Mesodermal cell (in vitro differentiated cells): ENCODE measurements at regions not wholly inside any gene's neighbourhood (a gene's known extent, or its start where the extent isn't known, plus 50 kb on each side); places are given as distances from the start of the nearest gene placed in this dataset.

Source experiments
- H3K27ac ChIP-seq: 2 replicates; pipeline ENCODE4 v1.7.0; 2013; ENCODE audit warnings: mild to moderate bottlenecking, low read depth, low read length, moderate library complexity; ENCODE audit not compliant: severe bottlenecking
- H3K36me3 ChIP-seq: 2 replicates; pipeline ENCODE4 v1.7.1; 2013; ENCODE audit warnings: mild to moderate bottlenecking, low read length, moderate library complexity; ENCODE audit not compliant: control insufficient read depth, insufficient read depth
- H3K4me1 ChIP-seq: one replicate; pipeline ENCODE4 v1.7.1; 2013; ENCODE audit warnings: mild to moderate bottlenecking, low read length; ENCODE audit not compliant: insufficient read depth, control insufficient read depth, poor library complexity, severe bottlenecking
- H3K4me3 ChIP-seq: 2 replicates; pipeline ENCODE4 v1.7.0; 2013; ENCODE audit warnings: low read length, control low read depth, mild to moderate bottlenecking; ENCODE audit not compliant: insufficient read depth, poor library complexity, severe bottlenecking; ENCODE audit errors: extremely low read depth
- H3K9me3 ChIP-seq: 2 replicates; pipeline ENCODE4 v1.7.1; 2013; ENCODE audit warnings: mild to moderate bottlenecking, low read length, moderate library complexity; ENCODE audit not compliant: control insufficient read depth
- WGBS, 2 experiments: methylation state at CpG; one replicate each; pipeline ENCODE4 v1.1.5; 2013; ENCODE audit warnings: missing lambda C conversion rate in 2 of 2; ENCODE audit not compliant: insufficient coverage in 2 of 2; 5-methylcytosine and 5-hydroxymethylcytosine counted together

GRCh38 chr15:53462651-53463050 lies 296.8 kb downstream of the WDR72 start:
- WGBS, 2 experiments: no CpG with 5 or more reads among the region's 2 CpGs
- H3K27ac ChIP-seq: no peak overlapping the region

GRCh38 chr15:53461677-53462076 lies 297.8 kb downstream of the WDR72 start:
- H3K9me3 ChIP-seq: no peaks in the 10 kb centered on the region
- H3K36me3 ChIP-seq: no peaks in the 10 kb centered on the region
- H3K4me1 ChIP-seq: no peaks in the 10 kb centered on the region
- no peak overlapping the region for H3K27ac ChIP-seq
- WGBS, 2 experiments: 73% methylated on average over 1 of the region's 3 CpGs; no CpG with 5 or more reads in 1 of the 2 experiments
- H3K4me3 ChIP-seq: no peak overlapping the region

More at GRCh38 chr15:53462651-53463050, 296.8 kb downstream of the WDR72 start:
- no peak overlapping the region for H3K4me3 ChIP-seq
- H3K36me3 ChIP-seq: no peaks in the 10 kb centered on the region
- no peaks in the 10 kb centered on the region for H3K4me1 ChIP-seq
- H3K9me3 ChIP-seq: no peaks in the 10 kb centered on the region

- Histone ChIP-seq H3K27ac (no peak overlapping the region), H3K4me1 (no peaks in the 10 kb centered on the region), H3K36me3 (no peaks in the 10 kb centered on the region), H3K4me3 (no peak overlapping the region), H3K9me3 (no peaks in the 10 kb centered on the region)
- 78 to 91% methylated on average over 1 of the region's 1 CpG for WGBS, 2 experiments
Observed at GRCh38 chr15:53458736-53459135, 300.7 kb downstream of the WDR72 start.

DNA sequence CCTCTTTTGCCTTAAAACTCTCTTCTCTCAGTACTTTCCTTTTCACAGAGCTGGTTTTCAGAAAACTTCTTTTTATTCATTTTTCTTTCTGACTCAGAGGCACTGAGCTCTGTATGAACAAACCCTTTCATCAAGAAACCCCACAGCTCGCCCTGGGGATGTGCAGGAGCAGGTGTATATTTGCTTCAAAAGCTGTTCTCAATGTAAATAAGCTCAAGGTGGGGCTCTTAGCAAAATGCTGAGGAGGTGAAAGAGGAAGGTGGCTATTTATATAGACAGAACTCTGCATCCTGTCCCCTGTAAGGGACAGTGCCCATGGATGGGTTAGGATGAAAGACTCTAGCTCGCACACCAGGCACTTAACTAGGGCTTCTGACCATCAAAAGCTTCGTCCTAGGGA lies 302.0 kb downstream of the WDR72 start:
- H3K4me3 ChIP-seq: no peak overlapping the region
- H3K36me3 ChIP-seq: no peaks in the 10 kb centered on the region
- H3K4me1 ChIP-seq: no peaks in the 10 kb centered on the region
- no peak overlapping the region for H3K27ac ChIP-seq
- H3K9me3 ChIP-seq: no peaks in the 10 kb centered on the region
- 82% methylated on average over 2 of the region's 3 CpGs; no CpG with 5 or more reads in 1 of the 2 experiments for WGBS, 2 experiments

DNA sequence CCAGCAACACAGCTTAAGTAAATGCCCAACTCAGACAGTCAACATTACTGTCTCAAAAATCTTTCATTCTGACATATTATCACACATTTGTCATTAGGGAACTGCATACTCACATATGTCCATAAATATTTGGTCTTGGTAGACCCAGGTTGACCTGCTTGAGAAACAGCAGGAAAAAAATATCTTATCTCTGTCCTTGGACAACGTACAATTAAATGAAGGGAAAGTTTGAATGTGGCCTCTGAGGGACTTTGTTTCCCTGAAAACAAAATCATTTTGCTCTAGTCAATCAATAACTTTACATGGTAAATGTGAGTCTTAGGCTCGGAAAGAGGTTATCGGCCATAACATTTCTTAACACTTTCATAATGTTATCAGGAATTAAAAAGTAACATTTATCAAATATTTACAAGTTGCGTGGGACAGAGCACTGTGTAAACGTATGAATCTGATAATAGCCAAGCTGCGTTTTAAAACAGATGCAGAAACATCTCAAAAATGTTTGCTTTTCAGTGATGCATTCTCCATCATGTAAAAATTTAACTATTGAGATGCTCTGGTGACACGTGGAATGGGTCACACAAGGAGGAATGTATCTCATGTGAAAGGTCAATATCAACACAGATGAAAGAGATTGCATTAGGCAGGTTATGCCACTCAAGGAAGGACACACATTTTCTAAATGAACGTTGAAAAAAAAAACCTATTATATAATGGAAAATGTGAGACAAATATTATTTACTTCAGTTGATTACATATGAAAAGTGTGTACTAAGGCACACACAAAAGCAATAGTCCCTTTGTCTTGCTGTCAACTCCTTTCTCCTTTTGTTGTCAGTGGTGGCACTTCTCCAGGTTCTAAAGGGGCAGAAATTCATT lies 304.4 kb downstream of the WDR72 start:
- no peaks in the 10 kb centered on the region for H3K4me1 ChIP-seq
- H3K4me3 ChIP-seq: no peak overlapping the region
- H3K27ac ChIP-seq: no peak overlapping the region
- no peaks in the 10 kb centered on the region for H3K36me3 ChIP-seq
- H3K9me3 ChIP-seq: no peaks in the 10 kb centered on the region
- 100% methylated on average over 2 of the region's 8 CpGs for WGBS, 2 experiments

GRCh38 chr15:53454535-53454842 lies 305.0 kb downstream of the WDR72 start:
- Histone ChIP-seq H3K4me1 (no peaks in the 10 kb centered on the region), H3K4me3 (no peak overlapping the region), H3K27ac (no peak overlapping the region), H3K36me3 (no peaks in the 10 kb centered on the region), H3K9me3 (no peaks in the 10 kb centered on the region)
- 80 to 95% methylated on average over 1 to 5 of the region's 5 CpGs for WGBS, 2 experiments

GRCh38 chr15:53453253-53454105 lies 306.0 kb downstream of the WDR72 start:
- WGBS, 2 experiments: 95 to 100% methylated on average over 2 of the region's 2 CpGs
- H3K27ac ChIP-seq: no peak overlapping the region
- no peaks in the 10 kb centered on the region for H3K36me3 ChIP-seq
- H3K4me1 ChIP-seq: no peaks in the 10 kb centered on the region
- no peaks in the 10 kb centered on the region for H3K9me3 ChIP-seq
- H3K4me3 ChIP-seq: no peak overlapping the region

- no peaks in the 10 kb centered on the region for H3K4me1 ChIP-seq
- no peak overlapping the region for H3K27ac ChIP-seq
- no peaks in the 10 kb centered on the region for H3K9me3 ChIP-seq
- WGBS, 2 experiments: 5 to 22% methylated on average over 3 to 4 of the region's 7 CpGs
- no peak overlapping the region for H3K4me3 ChIP-seq
- H3K36me3 ChIP-seq: no peaks in the 10 kb centered on the region
Observed at GRCh38 chr15:53448232-53449015, 311.0 kb downstream of the WDR72 start.

DNA sequence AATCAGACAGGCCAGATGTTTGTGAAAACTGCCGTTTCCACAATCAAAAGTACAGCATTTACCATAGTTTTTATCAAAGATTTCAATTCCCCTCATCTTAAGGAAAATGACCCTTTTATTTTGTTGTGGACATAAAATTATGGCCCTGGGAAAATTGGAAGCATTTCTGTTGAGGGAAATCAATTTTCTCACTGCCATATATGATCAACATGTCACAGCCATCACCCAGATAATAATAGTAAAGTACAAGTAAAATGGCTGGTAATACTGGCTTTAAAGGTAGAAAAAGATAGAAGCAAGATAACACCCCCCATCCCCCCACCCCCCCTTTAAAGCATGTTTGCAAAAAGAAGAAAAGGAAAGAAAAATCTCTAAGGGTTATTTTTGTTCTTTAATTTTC lies 311.7 kb downstream of the WDR72 start:
- H3K4me3 ChIP-seq: no peak overlapping the region
- H3K9me3 ChIP-seq: no peaks in the 10 kb centered on the region
- WGBS, 2 experiments: 60% methylated on average over 1 of the region's 1 CpG; no CpG with 5 or more reads in 1 of the 2 experiments
- H3K4me1 ChIP-seq: no peaks in the 10 kb centered on the region
- no peak overlapping the region for H3K27ac ChIP-seq
- H3K36me3 ChIP-seq: no peaks in the 10 kb centered on the region

DNA sequence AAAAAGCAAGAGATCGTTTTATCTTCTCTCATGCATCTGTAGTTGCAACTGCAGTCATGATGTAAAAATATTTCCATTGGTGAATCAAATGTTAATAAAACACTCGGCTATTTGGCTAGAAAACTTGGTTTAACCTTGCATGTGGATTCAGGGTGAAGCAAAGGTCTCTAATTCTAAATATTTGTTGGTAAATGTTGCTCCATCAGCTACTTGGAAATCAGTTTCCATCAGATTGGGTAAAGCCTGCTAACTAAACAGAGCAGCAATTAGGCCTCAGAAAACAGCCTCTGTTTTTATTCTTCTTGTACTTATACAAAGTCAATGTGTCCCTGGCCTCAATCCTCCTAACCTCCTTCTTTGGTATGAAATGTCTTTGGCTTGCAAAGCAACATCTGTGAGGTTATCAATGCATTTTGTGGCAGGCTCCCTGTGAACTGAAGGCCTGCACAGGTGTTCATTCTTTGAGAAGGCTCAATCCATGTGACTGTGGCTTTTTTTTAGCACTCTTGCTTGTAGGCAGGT lies 312.3 kb downstream of the WDR72 start:
- H3K27ac ChIP-seq: no peak overlapping the region
- no peak overlapping the region for H3K4me3 ChIP-seq
- WGBS, 2 experiments: 94% methylated on average over 2 of the region's 2 CpGs; no CpG with 5 or more reads in 1 of the 2 experiments
- H3K36me3 ChIP-seq: no peaks in the 10 kb centered on the region
- H3K9me3 ChIP-seq: no peaks in the 10 kb centered on the region
- no peaks in the 10 kb centered on the region for H3K4me1 ChIP-seq
